GM12878 (cell line): ENCODE measurements at regions not wholly inside any gene's neighbourhood (a gene's known extent, or its start where the extent isn't known, plus 50 kb on each side); places are given as distances from the start of the nearest gene placed in this dataset.

Source experiments
- ATAC-seq: fragments of 200-7000 bp; cut with Tn5 transposase; 3 replicates; pipeline ENCODE4 v1.9.1; 2020; ENCODE audit warnings: mild to moderate bottlenecking, moderate library complexity
- BruUV-seq: library from RNA; stranded (reverse); fragments of 400-500 nt; replicated peaks from 2 replicates; lab custom pipeline; 2021; lab: Mats Ljungman, UMichigan
- CTCF ChIA-PET: fragments of 300-600 bp; sonication (Branson Sonifier 250); formaldehyde crosslinking; extraction: SDS; loops from one replicate; lab custom pipeline; 2021; ENCODE audit warnings: inconsistent platforms; lab: Yijun Ruan, JAX
- POLR2A ChIA-PET: fragments of 350-600 bp; formaldehyde crosslinking; extraction: SDS; loops from one replicate; lab custom pipeline; 2021; ENCODE audit warnings: inconsistent platforms; lab: Charles Lee
- RAD21 ChIA-PET: fragments of 300-600 bp; sonication (Branson Sonifier 250); formaldehyde crosslinking; loops from one replicate; lab custom pipeline; 2023; ENCODE audit warnings: antibody characterized with exemption; ENCODE audit not compliant: unreplicated experiment; lab: Charles Lee
- SMC1A ChIA-PET: fragments of 300-600 bp; sonication (Branson Sonifier 250); formaldehyde crosslinking; loops from one replicate; lab custom pipeline; 2023; ENCODE audit not compliant: unreplicated experiment, uncharacterized antibody; lab: Charles Lee
- DNase-seq: peaks from one replicate; pipeline ENCODE4 v3.0.0-alpha.2; 2011; ENCODE audit warnings: low read depth, low spot score
- FAIRE-seq: peaks from 3 replicates; lab custom pipeline; 2011; peaks lifted over from hg19 to GRCh38; lab: Jason Lieb, UNC
- H2AFZ ChIP-seq: 2 replicates; pipeline ENCODE4 v1.6.0; 2011; ENCODE audit warnings: low read depth, low read length, control low read depth; ENCODE audit not compliant: control insufficient read depth
- H3K27ac ChIP-seq: 2 replicates; pipeline ENCODE4 v1.5.1; 2011; ENCODE audit warnings: control low read depth; ENCODE audit not compliant: control insufficient read depth, insufficient read depth
- H3K27me3 ChIP-seq, 2 experiments: replicated peaks in 1 of 2; 2 replicates each; pipeline versions ENCODE4 v1.6.0 to v1.6.1; 2011; ENCODE audit warnings: low read length in 1 of 2; ENCODE audit not compliant: control insufficient read depth in 2 of 2, insufficient read depth in 2 of 2
- H3K36me3 ChIP-seq, 2 experiments: 2 replicates each; pipeline ENCODE4 v1.5.1; 2011; ENCODE audit warnings: low read length in 1 of 2; ENCODE audit not compliant: control insufficient read depth in 2 of 2, insufficient read depth in 2 of 2
- H3K4me1 ChIP-seq: 2 replicates; pipeline ENCODE4 v1.6.1; 2011; ENCODE audit warnings: mild to moderate bottlenecking, low read length, moderate library complexity, mixed read lengths; ENCODE audit not compliant: control insufficient read depth, insufficient read depth
- H3K4me2 ChIP-seq: 2 replicates; pipeline ENCODE4 v1.6.0; 2011; ENCODE audit warnings: control low read depth; ENCODE audit not compliant: control insufficient read depth, insufficient read depth
- H3K4me3 ChIP-seq: fragments of 200-600 bp; sonication (generic); 2 replicates; pipeline ENCODE4 v1.5.1; 2016
- H3K79me2 ChIP-seq: 2 replicates; pipeline ENCODE4 v1.6.0; 2011; ENCODE audit warnings: low read length; ENCODE audit not compliant: control insufficient read depth, insufficient read depth
- H3K9ac ChIP-seq: 2 replicates; pipeline ENCODE4 v1.8.0; 2011; ENCODE audit warnings: low read length, control low read depth, mixed read lengths; ENCODE audit not compliant: control insufficient read depth, insufficient read depth
- H3K9me3 ChIP-seq: replicated peaks from 3 replicates; pipeline ENCODE4 v1.5.1; 2011; ENCODE audit warnings: mild to moderate bottlenecking, low read length; ENCODE audit not compliant: control insufficient read depth, insufficient read depth
- H4K20me1 ChIP-seq: 2 replicates; pipeline ENCODE4 v1.6.0; 2011; ENCODE audit not compliant: control insufficient read depth, insufficient read depth
- ATF7 ChIP-seq: fragments of 450-650 bp; IDR thresholded peaks from 2 replicates; pipeline ENCODE4 v1.6.1; 2016; ENCODE audit warnings: low read depth, mild to moderate bottlenecking
- EGR1 ChIP-seq, 2 experiments: IDR thresholded peaks; 1 replicate in 1 of 2; 2 replicates in 1 of 2; pipeline ENCODE4 v1.6.1; 2011 to 2012; ENCODE audit warnings: low read depth in 2 of 2, low read length in 2 of 2, borderline replicate concordance in 1 of 2, mild to moderate bottlenecking in 1 of 2, moderate library complexity in 1 of 2
- IRF4 ChIP-seq: IDR thresholded peaks from 2 replicates; pipeline ENCODE4 v1.6.1; 2011; ENCODE audit warnings: low read depth, low read length
- KLF5 ChIP-seq: fragments of 450-650 bp; IDR thresholded peaks from 2 replicates; pipeline ENCODE4 v1.6.1; 2014; ENCODE audit warnings: mild to moderate bottlenecking; ENCODE audit not compliant: partially characterized antibody
- MLLT1 ChIP-seq: fragments of 450-650 bp; IDR thresholded peaks from 2 replicates; pipeline ENCODE4 v1.6.1; 2016; ENCODE audit warnings: mild to moderate bottlenecking
- MYB ChIP-seq: fragments of 150-350 bp; IDR thresholded peaks from 2 replicates; pipeline ENCODE4 v1.6.1; 2014; ENCODE audit warnings: mild to moderate bottlenecking, low read depth, low read length, borderline replicate concordance
- SREBF1 ChIP-seq: IDR thresholded peaks from 2 replicates; pipeline ENCODE4 v1.6.1; 2012; ENCODE audit warnings: mild to moderate bottlenecking, low read length
- ZBTB4 ChIP-seq: fragments of 450-650 bp; formaldehyde crosslinking; IDR thresholded peaks from 2 replicates; pipeline ENCODE4 v1.4.0; 2022; ENCODE audit warnings: mild to moderate bottlenecking, moderate library complexity
- ZNF24 ChIP-seq: fragments of 450-650 bp; IDR thresholded peaks from 2 replicates; pipeline ENCODE4 v1.6.1; 2017; ENCODE audit warnings: antibody characterized with exemption, mild to moderate bottlenecking
- WGBS: methylation state at CpG from one replicate; pipeline ENCODE4 v1.1.6; 2016; ENCODE audit warnings: low lambda C conversion rate; ENCODE audit not compliant: insufficient replicate concordance, insufficient coverage; ENCODE audit errors: missing lambda C conversion rate; 5-methylcytosine and 5-hydroxymethylcytosine counted together
- in situ Hi-C: fragments of 300-500 bp; cut with MboI; formaldehyde crosslinking; loops from 9 replicates; pipeline ENCODE4 v1.14.3; 2018; ENCODE audit warnings: mixed read lengths
- intact Hi-C: fragments of 100-400 bp; cut with micrococcal nuclease; formaldehyde crosslinking; loops from one replicate; pipeline ENCODE4 v1.14.2; 2022; ENCODE audit not compliant: unreplicated experiment

- Histone ChIP-seq H4K20me1 (no peaks in the 10 kb centered on the region), H3K9me3 (no peaks in the 10 kb centered on the region), H3K4me1 (peaks cover 5% of the 10 kb centered on the region), H3K36me3 (no peaks in the 10 kb centered on the region), H3K9ac (no peak overlapping the region), H3K4me3 (no peak overlapping the region), H3K27ac (no peak overlapping the region), H3K79me2 (no peaks in the 10 kb centered on the region), H2AFZ (no peak overlapping the region), H3K27me3 (no peaks in the 10 kb centered on the region), H3K4me2 (no peak overlapping the region)
- DNase-seq (no peak), ATAC-seq (no peak), FAIRE-seq (no peak)
- ChIA-PET POLR2A (no interaction called here), RAD21 (interaction anchor here (1.0 to 1.5 kb wide), 3 partner anchors 18 to 130 kb away, joined by 3 to 4 read pairs (median 4); no protein-coding TSS in a partner anchor), SMC1A (interaction anchor here (1.2 to 2.7 kb wide), 5 partner anchors 11 to 37 kb away, joined by 4 to 6 read pairs (median 5); no protein-coding TSS in a partner anchor), CTCF (interaction anchor here (0.9 to 1.3 kb wide), 3 partner anchors 21 to 130 kb away, joined by 3 to 4 read pairs (median 4); no protein-coding TSS in a partner anchor)
- no TSS peak for BruUV-seq
- intact Hi-C loops (no loop called here), in situ Hi-C loops (no loop called here)
- 100% methylated on average over 1 of the region's 1 CpG for WGBS
- TF ChIP-seq ATF7: no peak
- no peak for TF ChIP-seq SREBF1
- peak; percentile 88 for TF ChIP-seq ZNF24
Measured at GRCh38 chr6:119480961-119481497, 131.5 kb upstream of the MAN1A1 start.

- H3K79me2 ChIP-seq: no peaks in the 10 kb centered on the region
- no peak overlapping the region for H3K4me3 ChIP-seq
- ChIA-PET SMC1A (interaction anchor here (0.7 to 2.7 kb wide), 8 partner anchors 10 to 703 kb away, joined by 3 to 6 read pairs (median 4); no protein-coding TSS in a partner anchor), POLR2A (interaction anchor here (1.5 to 1.7 kb wide), 2 partner anchors 17 to 106 kb away, joined by 3 to 6 read pairs; no protein-coding TSS in a partner anchor), RAD21 (interaction anchor here (1.4 to 1.5 kb wide), 2 partner anchors 17 to 129 kb away, joined by 4 read pairs; no protein-coding TSS in a partner anchor), CTCF (interaction anchor here (0.9 to 2.4 kb wide), 5 partner anchors 16 to 129 kb away, joined by 3 to 9 read pairs (median 4); no protein-coding TSS in a partner anchor)
- H3K9ac ChIP-seq: no peak overlapping the region
- no peaks in the 10 kb centered on the region for H3K36me3 ChIP-seq
- H3K9me3 ChIP-seq: no peaks in the 10 kb centered on the region
- H3K4me1 ChIP-seq: peaks cover 5% of the 10 kb centered on the region
- FAIRE-seq: no peak
- ATAC-seq: no peak
- 69% methylated on average over 2 of the region's 2 CpGs for WGBS
- intact Hi-C loops (no loop called here), in situ Hi-C loops (no loop called here)
- H4K20me1 ChIP-seq: no peaks in the 10 kb centered on the region
- H3K27ac ChIP-seq: no peak overlapping the region
- BruUV-seq: no TSS peak
- H3K27me3 ChIP-seq: no peaks in the 10 kb centered on the region
- no peak overlapping the region for H2AFZ ChIP-seq
- no peak for DNase-seq
- H3K4me2 ChIP-seq: no peak overlapping the region
- TF ChIP-seq MYB (no peak), KLF5 (no peak), EGR1 (IDR thresholded peaks at IDR 0.05; ENCODE audit: borderline replicate concordance in 1 of 2, low read depth in 2 of 2, low read length in 2 of 2) (no peak), MLLT1 (no peak), ZBTB4 (no peak), IRF4 (no peak)
Measured at GRCh38 chr6:119479860-119480655, 130.5 kb upstream of the MAN1A1 start.
